ENCODE measurements at regions not wholly inside any gene's neighbourhood (a gene's known extent, or its start where the extent isn't known, plus 50 kb on each side); places are given as distances from the start of the nearest gene placed in this dataset.
A peak's percentile ranks its signal among the peaks of the same experiment; 100 is the strongest.

- H3K27ac ChIP-seq: no peak overlapping the region
- TF ChIP-seq RCOR1 (IDR thresholded peaks at IDR 0.05; ENCODE audit: low read depth, low read length) (no peak), FOSL2 (IDR thresholded peaks at IDR 0.05) (no peak), FOSL2 (CRISPR knock-in tag; IDR thresholded peaks at IDR 0.05) (no peak), KDM5A (IDR thresholded peaks at IDR 0.05) (no peak)
- H3K4me3 ChIP-seq: no peak overlapping the region
- peaks cover 1% of the 10 kb centered on the region; the same call in 2 of the 3 replicates for H3K4me1 ChIP-seq
- ATAC-seq (no peak), DNase-seq (ENCODE audit: low read depth in 1 of 2, low spot score in 1 of 2) (no peak), FAIRE-seq (no peak)
- H3K4me2 ChIP-seq: no peak overlapping the region
- ChIA-PET POLR2A (no interaction called here), CTCF (no interaction called here)
- 69% methylated on average over 4 of the region's 4 CpGs for WGBS (ENCODE audit: missing lambda C conversion rate)
- H3K9me3 ChIP-seq: no peaks in the 10 kb centered on the region
Measured at GRCh38 chr1:64337475-64337874, 132.5 kb upstream of the CACHD1 start.

- H3K27ac ChIP-seq: no peak overlapping the region
- FAIRE-seq: no peak
- no peak overlapping the region for H3K4me2 ChIP-seq
- CTCF ChIA-PET: no interaction called here
- 59% methylated on average over 4 of the region's 4 CpGs for WGBS (ENCODE audit: missing lambda C conversion rate)
- TF ChIP-seq SREBF2 (IDR thresholded peaks at IDR 0.05) (no peak), E2F6 (IDR thresholded peaks at IDR 0.05; ENCODE audit: borderline replicate concordance, low read depth) (no peak), SMC3 (IDR thresholded peaks at IDR 0.05) (no peak), MAZ (IDR thresholded peaks at IDR 0.05; ENCODE audit: borderline replicate concordance, low read depth, low read length) (no peak)
- no peak for ATAC-seq
- H3K4me1 ChIP-seq: peaks cover 6% of the 10 kb centered on the region
- H3K4me3 ChIP-seq: no peak overlapping the region
- POLR2A ChIA-PET: no interaction called here
- no peaks in the 10 kb centered on the region for H3K9me3 ChIP-seq
- DNase-seq (ENCODE audit: low read depth in 1 of 2, low spot score in 1 of 2): no peak
Measured at GRCh38 chr1:64337926-64338325, 132.0 kb upstream of the CACHD1 start.

- FAIRE-seq: no peak
- no peak overlapping the region for H3K27ac ChIP-seq
Measured at GRCh38 chr1:64340361-64340760, 129.6 kb upstream of the CACHD1 start.

GRCh38 chr1:64343105-64343822, 126.7 kb upstream of the CACHD1 start:
- DNase-seq (ENCODE audit: low read depth in 1 of 2, low spot score in 1 of 2) (peak; percentile 70 to 94), FAIRE-seq (peak; percentile 91), ATAC-seq (peak; percentile 97)
- no peaks in the 10 kb centered on the region for H3K9me3 ChIP-seq
- no peak overlapping the region; the same call in 2 of the 3 replicates for H3K4me3 ChIP-seq
- peak overlapping the region; percentile 85 for H3K4me2 ChIP-seq
- H3K27ac ChIP-seq: peak overlapping the region; percentile 62 to 82
- peaks cover 32% of the 10 kb centered on the region for H3K4me1 ChIP-seq
- WGBS (ENCODE audit: missing lambda C conversion rate): 6% methylated on average over 6 of the region's 6 CpGs
- ChIA-PET POLR2A (no interaction called here), CTCF (interaction anchor here (0.6 kb wide), 1 partner anchor 287 kb away, joined by 3 read pairs; no protein-coding TSS in a partner anchor)
- TF ChIP-seq CEBPB (IDR thresholded peaks at IDR 0.05): peak in 1 of 2 experiments; percentile 14; a peak in 1 of 4 replicates
- TF ChIP-seq REST (IDR thresholded peaks at IDR 0.05): peak; percentile 44
- peak; percentile 13 to 26; a peak in 2 of 5 replicates for TF ChIP-seq RAD21 (conservative IDR thresholded peaks at IDR 0.05 in 1 of 2, IDR thresholded peaks at IDR 0.05 in 1 of 2)
- peak; percentile 34 to 56; a peak in 3 of 5 replicates for TF ChIP-seq EP300 (IDR thresholded peaks at IDR 0.05)
- 0 out of 2 replicates have a peak, but pooled peaks have one; percentile 12 for TF ChIP-seq ZNF302 (CRISPR knock-in tag; IDR thresholded peaks at IDR 0.05)
- TF ChIP-seq SMC3 (IDR thresholded peaks at IDR 0.05): 0 out of 3 replicates have a peak, but pooled peaks have one; percentile 12
- TF ChIP-seq GATA3 (IDR thresholded peaks at IDR 0.05; ENCODE audit: borderline replicate concordance): peak; percentile 96
- TF ChIP-seq BCL3 (IDR thresholded peaks at IDR 0.05): 0 out of 3 replicates have a peak, but pooled peaks have one; percentile 41
- no peak for TF ChIP-seq NR3C1 (IDR thresholded peaks at IDR 0.05)
- no peak for TF ChIP-seq USF2 (IDR thresholded peaks at IDR 0.05)

More at GRCh38 chr1:64340361-64340760, 129.6 kb upstream of the CACHD1 start:
- 91% methylated on average over 2 of the region's 2 CpGs for WGBS (ENCODE audit: missing lambda C conversion rate)
- Histone ChIP-seq H3K9me3 (no peaks in the 10 kb centered on the region), H3K4me3 (no peak overlapping the region), H3K4me1 (peaks cover 26% of the 10 kb centered on the region), H3K4me2 (no peak overlapping the region)
- DNase-seq (ENCODE audit: low read depth in 1 of 2, low spot score in 1 of 2) (no peak), ATAC-seq (no peak)
- CTCF ChIA-PET: interaction anchor here (0.6 kb wide), 1 partner anchor 569 kb away, joined by 3 read pairs; no protein-coding TSS in a partner anchor
- POLR2A ChIA-PET: no interaction called here
- no peak for TF ChIP-seq EHMT2 (IDR thresholded peaks at IDR 0.05; ENCODE audit: low read depth)
- no peak for TF ChIP-seq CBX8 (IDR thresholded peaks at IDR 0.05)
- TF ChIP-seq FOXS1 (CRISPR knock-in tag; IDR thresholded peaks at IDR 0.05): no peak
- no peak for TF ChIP-seq SREBF2 (IDR thresholded peaks at IDR 0.05)
- no peak for TF ChIP-seq BCL3 (IDR thresholded peaks at IDR 0.05)
- TF ChIP-seq CHD2 (IDR thresholded peaks at IDR 0.05; ENCODE audit: low read length, partially characterized antibody): no peak
- no peak for TF ChIP-seq RCOR1 (IDR thresholded peaks at IDR 0.05; ENCODE audit: low read depth, low read length)
- TF ChIP-seq RAD21 (conservative IDR thresholded peaks at IDR 0.05 in 1 of 2, IDR thresholded peaks at IDR 0.05 in 1 of 2): no peak
- no peak for TF ChIP-seq FOSL2 (IDR thresholded peaks at IDR 0.05)
- no peak for TF ChIP-seq FOSL2 (CRISPR knock-in tag; IDR thresholded peaks at IDR 0.05)
